GM19463 (cell line): ENCODE measurements at regions not wholly inside any gene's neighbourhood (a gene's known extent, or its start where the extent isn't known, plus 50 kb on each side); places are given as distances from the start of the nearest gene placed in this dataset.

Experiments
- ATAC-seq: cut with Tn5 transposase; IDR thresholded peaks from one replicate; pipeline ENCODE4 v1.9.1; 2021; ENCODE audit warnings: mild to moderate bottlenecking, moderate library complexity; ENCODE audit not compliant: unreplicated experiment

DNA sequence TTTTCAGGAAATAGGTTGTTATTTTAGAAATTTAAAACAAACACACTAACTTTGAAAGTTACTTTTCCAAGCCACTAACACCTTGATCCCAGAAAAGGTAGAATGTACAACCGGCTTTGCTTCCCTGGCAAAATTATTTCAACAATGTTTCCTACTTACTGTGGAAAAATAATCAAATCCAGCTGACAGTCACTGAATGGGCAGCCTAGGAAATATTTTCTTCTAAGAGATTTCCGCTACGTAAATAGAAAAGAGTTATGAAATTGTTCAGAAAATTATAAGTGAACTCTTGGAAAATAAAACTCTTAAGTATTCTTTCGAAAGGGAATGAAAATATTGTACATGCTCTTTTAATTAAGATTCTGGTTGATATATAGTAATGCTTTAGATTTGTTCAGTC, 195.7 kb downstream of the GASK1B start:
- no peak for ATAC-seq

DNA sequence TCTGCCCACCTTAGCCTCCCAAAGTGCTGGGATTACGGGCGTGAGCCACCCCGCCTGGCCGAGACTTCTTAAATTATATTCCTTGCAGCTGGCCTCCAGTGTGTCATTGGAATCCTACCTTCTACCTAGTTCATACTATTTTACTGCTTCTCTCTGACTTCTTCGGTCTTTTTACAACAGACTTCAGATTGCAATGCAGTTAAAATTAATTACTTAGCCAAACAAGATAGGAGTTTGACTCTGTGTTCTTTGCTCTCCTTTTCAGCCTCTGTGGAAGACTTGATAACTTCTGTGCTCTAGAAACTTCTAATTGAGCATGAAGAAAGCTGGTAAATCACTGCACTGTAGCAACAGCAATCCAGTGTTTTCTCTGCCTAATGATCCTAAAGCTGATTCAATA, 199.5 kb downstream of the GASK1B start:
- ATAC-seq, result no peak

DNA sequence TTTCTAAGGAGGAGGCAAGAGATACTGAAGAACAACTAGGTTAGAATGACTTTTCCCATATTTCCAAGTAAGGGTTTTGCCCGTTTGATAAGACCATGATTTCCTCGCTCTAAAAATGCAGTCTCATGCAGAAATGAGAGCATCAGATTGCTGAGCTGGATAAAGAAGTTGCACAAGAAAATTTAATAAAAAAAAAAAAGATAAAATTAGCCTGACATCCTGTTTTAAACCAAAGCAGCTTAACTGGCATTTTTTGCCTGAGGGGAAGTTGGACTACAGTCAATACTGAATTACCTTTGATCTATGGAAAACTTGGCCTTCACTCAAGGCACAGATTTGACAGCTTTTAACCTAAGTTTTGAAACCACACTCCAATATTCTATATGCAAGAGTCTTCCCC, 208.4 kb downstream of the GASK1B start:
- ATAC-seq, result no peak

DNA sequence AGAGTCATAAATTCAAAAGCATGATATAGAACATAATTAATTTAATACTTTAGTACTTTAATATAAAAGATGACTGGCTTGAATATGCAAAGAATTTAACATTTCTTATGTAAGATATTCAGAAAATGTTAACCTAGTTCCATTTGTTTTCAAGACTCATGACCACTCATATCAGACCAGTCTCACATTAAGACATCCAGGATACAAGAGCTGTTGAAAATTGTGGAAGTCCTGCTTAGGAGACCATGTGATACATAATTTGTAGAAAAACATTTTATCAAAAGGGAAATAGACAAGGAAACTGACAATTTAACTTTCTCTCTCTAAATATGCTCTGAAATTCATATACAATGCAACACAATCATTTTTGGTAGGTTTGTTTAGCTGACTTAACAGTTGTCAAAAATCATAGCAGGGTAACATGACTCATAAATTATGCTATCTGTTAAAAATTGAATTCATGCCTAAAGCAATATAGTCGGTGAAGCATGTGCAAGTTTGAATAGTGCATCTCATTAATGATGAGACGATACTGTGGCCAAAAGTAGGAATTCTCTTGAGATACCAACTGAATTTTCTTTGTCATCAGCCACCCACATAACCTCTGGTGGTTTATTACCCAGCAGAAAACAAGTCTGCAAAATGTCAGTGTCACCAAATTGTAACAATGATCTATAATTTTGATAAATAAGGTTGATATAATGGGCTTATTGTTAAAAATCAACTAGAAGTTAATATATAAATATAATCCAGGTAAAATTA, 211.4 kb downstream of the GASK1B start:
- no peak for ATAC-seq

DNA sequence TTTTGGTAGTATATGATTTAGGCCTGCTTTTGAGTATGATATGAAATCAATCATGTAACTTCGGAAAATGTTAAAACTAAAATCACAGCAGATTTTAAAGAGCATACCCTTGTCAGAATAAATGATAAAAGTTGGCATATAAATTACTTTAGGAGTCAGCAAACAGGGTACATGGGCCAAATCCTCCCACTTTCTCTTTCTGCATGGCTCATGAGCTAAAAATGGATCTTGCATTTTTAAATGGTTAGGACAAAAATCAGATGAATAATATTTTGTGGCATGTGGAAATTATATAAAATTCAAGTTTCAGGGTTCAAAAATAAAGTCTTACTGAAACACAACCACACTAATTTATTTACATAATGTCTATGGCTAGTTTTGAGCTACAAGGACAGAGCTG, 214.9 kb downstream of the GASK1B start:
- no peak for ATAC-seq

DNA sequence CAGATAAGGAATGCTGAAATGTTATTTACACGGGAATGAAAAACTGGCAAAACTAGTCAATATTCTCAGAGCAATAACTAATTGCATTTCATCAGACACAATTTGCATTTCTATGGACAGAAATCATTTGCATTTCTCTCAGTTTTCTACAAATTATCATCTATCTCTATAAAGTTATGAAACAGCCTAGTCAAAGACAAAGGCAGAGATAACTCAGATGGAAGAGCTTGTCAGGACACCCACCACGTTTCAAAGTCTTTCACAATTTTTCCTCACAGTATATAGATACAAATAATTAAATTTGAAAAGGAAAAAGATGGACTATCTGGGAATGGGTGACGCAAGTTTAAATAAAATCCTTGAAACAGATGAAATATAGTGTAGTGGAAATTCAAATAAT, 230.8 kb downstream of the GASK1B start:
- ATAC-seq, result no peak

DNA sequence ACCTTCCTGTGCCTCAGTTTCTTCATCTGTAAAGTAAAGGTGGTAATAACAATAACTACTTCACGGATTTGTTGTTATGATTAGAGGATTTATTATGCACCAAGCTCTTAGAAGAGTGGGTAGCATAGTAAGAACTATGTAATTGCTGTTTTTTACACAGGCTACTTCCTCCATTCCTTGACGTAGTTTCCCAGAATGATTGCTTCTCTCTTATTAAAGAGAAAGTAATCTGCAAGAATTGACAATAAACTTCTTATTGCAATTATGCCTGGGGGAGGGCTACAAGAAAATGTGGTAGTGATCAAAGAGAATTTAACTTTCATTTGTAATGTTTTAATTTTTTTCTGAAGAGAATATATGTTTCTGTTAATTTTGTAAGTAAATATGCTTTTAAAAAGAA, 238.7 kb downstream of the GASK1B start:
- ATAC-seq, result no peak

DNA sequence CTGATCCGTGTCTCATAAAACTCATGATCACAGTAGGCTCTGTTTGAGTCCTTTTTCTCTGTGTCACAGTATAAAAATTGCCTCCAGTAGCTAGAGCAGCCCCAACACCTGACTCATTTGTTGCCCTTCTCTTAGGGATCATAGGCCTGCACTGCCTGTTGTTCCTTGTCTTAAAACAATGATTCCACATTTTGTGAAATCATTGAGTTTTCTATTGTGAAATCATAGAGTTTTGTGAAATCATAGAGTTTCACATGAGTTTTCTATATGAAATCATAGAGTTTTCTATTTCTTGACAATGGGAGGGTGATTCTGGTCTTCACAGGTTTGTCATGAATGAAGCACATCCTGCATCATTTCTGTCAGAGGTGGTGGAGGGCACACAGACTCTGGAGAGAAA, 239.9 kb downstream of the GASK1B start:
- no peak for ATAC-seq

DNA sequence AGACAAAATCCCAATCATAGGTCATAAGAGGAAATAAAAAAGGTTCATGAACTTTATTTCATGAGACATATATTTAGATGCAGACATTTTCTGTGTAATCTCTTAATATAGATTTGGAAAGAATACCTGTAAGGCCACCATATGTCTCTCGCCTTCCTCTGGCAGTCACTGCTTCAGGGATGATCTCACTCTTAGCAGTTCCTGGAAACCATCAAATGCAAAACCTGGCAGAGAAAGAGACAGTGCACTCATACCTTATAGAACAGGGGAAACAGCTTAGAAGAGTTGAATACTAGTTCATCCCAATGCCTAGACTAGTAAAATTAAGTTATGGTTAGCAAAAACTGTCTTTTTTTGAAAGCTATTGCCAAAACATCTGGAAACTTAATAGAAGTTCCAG, 243.3 kb downstream of the GASK1B start:
- no peak for ATAC-seq

DNA sequence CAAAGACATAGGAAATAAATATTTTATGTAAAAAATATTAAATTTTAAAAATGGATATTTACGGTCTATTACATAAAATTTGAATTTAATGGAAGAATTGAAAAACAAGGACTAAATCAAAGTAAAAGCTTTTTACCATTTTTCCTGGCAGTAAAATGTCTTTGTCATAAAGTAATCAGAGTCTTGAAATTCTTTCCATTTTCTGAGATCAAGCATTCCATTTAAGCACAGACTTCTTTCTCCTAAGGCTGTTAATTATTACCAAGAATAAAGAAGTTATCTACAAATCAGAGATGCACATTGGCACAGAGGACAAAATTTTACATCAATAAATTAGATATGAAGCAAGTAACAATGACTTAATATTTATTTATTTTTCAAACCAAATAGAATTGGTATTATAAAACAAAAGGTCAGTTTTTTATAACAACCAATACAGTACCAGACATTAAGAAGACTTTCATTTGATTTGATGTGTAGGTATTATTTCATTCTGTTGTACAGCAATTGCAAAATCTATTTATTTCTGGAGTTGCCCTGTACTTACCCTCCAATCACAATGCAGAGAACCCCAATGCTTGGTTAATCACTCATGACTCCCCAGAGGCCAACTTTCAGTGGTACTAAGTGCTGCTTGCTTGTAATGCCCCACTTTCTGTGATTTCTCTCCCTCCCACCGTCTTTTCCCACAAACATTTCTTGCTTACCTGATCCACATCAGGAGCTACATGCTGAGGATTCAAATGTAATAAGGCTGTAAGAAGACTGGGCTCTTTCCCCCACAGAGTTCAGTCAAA, 254.6 kb downstream of the GASK1B start:
- no peak for ATAC-seq

DNA sequence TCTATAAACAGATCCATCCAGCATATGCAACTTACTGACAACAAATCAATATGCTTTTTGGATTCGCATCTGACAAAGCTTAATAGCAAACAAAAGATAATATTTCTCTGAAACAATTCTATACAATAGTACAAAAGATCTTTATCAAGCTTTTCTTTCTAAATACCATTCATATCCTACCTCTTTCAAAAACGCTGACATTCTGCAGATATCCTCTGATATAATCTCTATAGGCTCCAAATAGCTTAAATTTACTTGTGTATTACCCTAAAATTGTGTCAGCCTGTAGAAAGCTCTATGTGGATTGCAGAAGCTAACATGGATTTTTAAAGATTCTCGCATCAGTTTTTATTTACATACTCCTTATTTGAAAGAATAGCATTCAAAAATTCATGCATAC, 260.6 kb downstream of the GASK1B start:
- no peak for ATAC-seq

DNA sequence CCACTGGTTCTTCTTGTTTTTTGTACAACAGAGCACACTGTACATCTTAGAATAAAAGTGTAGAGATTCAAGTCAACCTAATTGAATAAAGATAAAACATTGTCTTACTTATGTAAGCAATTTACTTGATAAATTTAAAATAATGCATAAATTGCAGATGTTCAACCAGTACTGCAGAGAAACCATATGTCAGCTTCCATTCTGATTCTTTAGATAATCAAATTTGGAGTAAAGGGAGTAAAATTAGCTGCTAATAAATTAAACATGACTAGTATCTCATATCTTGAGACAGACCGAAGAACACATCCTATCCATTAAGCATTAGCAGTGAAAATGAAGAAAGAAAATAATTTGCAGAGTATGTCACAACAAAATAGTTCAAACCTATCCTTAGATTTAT, 261.2 kb downstream of the GASK1B start:
- no peak for ATAC-seq

DNA sequence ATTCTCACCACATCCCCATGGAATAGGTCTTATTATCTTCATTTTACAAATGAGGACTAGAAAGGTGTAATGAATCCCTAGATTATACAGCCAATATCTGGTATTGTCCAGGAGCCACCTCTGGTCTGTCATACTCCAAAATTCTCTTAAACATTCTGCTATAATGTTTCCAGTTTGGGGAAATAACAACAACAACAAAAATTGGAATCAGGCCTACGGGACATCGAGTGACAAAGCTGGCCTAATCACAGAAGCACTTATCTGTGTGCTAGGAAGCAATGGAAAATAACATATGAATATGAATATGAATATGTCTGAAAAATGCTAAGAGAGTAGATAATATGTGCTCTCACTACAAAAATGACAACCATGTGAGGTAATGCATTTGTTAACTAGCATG, 264.1 kb downstream of the GASK1B start:
- ATAC-seq, result no peak

DNA sequence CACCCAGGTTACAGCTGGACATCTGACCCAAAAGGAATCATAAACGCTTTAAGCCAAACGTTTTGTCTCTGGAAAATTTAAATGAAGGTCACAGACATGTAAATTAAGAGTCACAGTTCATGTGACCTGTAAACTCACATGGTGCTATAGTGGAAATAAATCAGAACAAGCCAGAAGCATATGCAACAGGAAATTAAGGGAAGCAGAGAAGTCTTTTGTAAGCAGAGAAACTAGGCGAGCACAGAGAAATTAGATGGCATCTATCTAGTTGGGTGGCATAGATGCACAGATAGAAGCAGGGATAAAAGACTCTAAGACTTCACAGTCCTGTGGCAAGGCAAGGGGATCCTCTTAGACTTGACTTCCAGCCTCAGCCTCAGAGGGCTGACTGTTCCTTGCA, 264.8 kb downstream of the GASK1B start:
- ATAC-seq, result no peak

DNA sequence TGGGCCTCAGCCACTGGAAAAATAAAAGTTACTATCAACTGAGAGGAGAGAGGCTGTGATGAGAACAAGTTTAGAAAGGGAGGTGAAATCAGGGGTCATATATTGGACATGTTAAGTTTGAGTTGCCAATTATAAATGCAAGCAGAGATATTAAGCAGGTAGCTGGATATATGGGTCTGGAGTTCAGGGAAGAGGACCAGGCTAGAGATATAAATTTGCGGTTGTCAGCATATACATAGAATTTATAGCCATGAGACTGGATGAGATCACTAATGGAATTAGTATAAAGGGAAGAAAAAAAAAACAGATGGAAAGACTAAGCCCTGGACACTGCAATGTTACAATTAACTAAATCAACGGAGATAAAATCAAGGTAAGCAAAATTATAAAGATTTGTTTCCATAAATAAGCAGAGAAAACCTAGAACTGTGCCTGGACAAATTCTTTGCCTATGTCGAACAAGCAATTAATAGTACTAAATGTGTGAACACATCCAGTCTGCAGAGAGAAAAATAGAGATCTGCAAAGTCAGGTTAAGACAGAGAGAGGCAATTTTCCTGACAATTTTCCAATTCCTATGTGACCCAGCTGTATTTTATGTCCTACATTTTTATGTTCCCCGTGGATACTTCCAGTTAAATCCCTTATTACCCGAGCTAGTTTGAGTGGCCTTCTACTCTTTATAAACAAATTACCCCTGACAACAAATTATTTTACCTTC, 265.4 kb downstream of the GASK1B start:
- no peak for ATAC-seq

DNA sequence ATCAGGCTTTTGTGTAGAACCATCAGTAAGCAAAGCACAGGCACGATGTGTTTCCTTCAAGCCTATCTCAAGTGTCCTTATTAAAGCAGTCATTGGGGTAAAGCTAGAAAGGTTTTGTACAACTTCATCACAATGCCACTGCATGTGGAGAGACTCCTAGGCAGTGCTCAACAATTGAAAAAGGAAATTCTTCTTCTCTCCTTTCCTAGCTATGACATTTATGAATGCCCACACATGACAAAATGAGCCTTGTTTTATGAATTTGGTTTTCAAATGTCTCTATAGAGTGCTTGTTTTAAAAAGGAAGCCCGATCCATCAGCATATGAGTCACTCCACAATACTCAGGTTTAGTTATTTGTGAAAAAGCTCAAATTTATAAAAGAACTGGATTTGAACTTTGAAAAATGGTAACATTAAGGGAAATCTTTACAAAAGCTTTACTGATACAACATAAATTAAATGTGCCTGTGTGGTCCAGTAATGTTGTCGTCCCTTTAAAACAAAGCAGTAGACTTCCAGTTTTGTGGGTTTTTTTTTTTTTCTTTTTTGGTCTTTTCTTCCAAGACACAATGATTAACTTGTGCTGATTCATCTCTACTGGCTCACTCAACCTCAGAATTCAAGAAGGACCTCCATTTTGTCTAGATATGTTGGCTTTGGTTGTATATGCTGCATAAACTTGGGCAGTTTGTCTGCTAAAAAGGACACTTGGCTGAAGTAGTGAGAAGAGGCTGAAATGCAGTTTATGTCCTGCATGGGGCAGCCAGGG, 273.8 kb downstream of the GASK1B start:
- no peak for ATAC-seq

DNA sequence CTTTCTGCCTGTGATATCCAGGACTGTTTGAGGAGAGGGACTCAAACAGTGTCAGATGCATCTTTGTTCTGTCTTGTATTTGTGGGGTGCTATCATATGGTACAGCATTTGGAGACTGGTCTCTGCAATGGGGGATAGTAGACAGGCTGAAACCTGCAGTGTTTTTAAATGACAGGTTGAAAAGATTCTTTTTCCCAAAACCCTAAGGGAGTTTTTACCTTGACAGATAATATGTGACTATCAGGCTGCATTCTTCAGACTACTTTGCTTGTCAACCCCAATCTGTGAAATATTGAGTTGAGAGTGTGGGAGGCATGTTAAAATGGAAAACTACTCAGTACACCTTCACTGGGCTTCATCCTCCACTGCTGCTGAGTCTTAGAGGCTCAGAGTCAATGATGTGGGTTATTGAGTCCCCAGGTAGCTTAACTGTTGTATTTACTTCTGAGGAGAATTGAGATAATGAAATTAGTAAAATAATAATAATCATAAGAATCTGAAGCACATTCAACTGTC, 274.9 kb downstream of the GASK1B start:
- ATAC-seq, result no peak

DNA sequence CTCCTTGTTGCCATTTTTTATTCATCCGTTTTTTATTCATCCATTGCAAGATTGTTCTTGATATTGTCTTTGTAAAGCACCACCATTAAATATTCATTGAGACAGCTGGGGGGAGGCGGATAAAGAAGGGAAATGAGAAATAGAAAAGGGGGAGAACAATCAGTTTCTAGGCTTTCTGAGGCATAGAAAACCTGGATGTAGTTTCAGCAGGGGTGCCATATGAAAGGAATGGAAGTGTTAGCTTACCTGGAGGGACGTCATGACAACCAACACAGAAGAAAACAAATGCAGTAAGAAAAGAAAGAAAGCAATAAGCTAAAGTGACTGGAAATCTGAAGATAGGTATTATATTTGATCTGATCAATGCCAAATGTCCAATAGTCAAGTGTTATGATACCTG, 276.1 kb downstream of the GASK1B start:
- no peak for ATAC-seq

DNA sequence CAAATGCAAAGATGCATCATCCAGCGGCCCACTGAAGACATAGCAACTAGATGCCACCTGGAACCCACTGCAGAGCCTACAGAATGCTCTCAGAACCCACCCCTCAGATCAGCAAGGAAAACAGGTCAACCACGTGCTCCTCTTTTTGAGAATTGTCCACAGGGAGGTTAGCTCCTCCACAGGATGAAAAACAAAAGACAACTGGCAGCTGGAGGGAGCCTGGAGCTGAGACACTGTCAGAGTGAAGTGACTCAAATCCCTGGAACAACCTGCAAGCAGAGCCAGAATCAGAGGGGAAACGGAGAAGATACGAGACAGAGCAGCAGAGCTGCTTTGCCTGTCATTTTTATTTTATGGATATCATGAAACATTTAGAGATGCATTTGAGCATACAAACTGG, 277.6 kb downstream of the GASK1B start:
- ATAC-seq, result no peak

DNA sequence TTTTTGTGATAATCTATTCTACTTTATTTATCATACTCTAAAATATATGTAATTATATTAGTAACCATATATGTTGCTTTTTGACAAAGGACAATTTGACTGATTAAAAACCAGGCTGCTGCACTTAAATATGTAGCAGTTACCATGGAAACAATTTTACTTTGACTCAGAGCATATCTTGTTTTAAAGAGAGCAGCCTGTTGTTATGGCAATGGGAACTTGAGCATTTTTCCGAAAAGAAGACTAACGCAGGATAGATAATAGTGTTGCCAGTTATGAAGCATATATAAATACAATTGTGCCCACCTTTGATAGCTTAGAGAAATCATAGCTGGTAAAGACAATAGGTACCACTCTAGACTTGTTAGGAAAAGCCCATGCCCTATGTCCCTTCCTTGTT, 283.0 kb downstream of the GASK1B start:
- ATAC-seq, result no peak

DNA sequence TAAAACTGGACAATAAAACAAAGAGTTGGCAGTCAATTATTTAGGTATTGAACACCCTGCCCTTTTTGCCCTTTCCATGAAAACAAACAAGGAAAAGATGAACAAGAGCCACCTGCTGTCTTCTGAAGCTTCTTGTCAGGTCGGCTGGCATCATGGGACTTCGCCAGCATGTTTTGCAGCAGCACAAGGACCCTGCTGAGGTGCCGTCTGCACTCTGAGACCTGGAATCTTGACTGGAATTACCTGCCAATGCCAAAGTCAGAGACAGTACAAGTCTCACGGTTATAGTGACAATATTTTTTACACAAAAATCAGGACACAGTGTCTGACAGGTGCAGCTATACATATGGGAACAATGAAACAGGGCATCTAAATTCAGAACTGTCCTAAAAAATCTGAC, 284.5 kb downstream of the GASK1B start:
- no peak for ATAC-seq
